Panc1 (cell line): ENCODE measurements at regions not wholly inside any gene's neighbourhood (a gene's known extent, or its start where the extent isn't known, plus 50 kb on each side); places are given as distances from the start of the nearest gene placed in this dataset.

Experiments used
- ATAC-seq: fragments of 200-7000 bp; cut with Tn5 transposase; 2 replicates; pipeline ENCODE4 v1.9.1; 2020; ENCODE audit warnings: mild to moderate bottlenecking, moderate library complexity
- BruUV-seq: library from RNA; stranded (reverse); fragments of 400-500 nt; replicated peaks from 2 replicates; lab custom pipeline; 2021; lab: Mats Ljungman, UMichigan
- CTCF ChIA-PET: fragments of 300-600 bp; sonication (Branson Sonifier 250); formaldehyde crosslinking; loops from one replicate; lab custom pipeline; 2022; ENCODE audit warnings: antibody characterized with exemption; lab: Charles Lee
- POLR2A ChIA-PET: fragments of 300-600 bp; sonication (Branson Sonifier 250); formaldehyde crosslinking; loops from one replicate; lab custom pipeline; 2022; ENCODE audit warnings: antibody characterized with exemption; lab: Charles Lee
- DNase-seq: peaks from one replicate; pipeline ENCODE4 v3.0.0-alpha.2; 2010; ENCODE audit warnings: low read depth, low spot score
- H3K27ac ChIP-seq: 2 replicates; pipeline ENCODE4 v1.5.1; 2011; ENCODE audit warnings: mild to moderate bottlenecking, low read length, inconsistent platforms
- H3K27me3 ChIP-seq: fragments of 200-500 bp; sonication (Bioruptor generic); 2 replicates; pipeline ENCODE4 v1.6.0; 2014; ENCODE audit warnings: low read length, inconsistent platforms; ENCODE audit not compliant: control insufficient read depth, insufficient read depth
- H3K36me3 ChIP-seq: fragments of 200-500 bp; sonication (Bioruptor generic); 2 replicates; pipeline ENCODE4 v1.5.1; 2014; ENCODE audit warnings: inconsistent platforms, mild to moderate bottlenecking, low read length, moderate library complexity; ENCODE audit not compliant: control insufficient read depth, insufficient read depth
- H3K4me1 ChIP-seq: 2 replicates; pipeline ENCODE4 v1.5.1; 2011; ENCODE audit warnings: inconsistent platforms, mild to moderate bottlenecking, low read length, moderate library complexity; ENCODE audit not compliant: control insufficient read depth, insufficient read depth
- H3K4me3 ChIP-seq, 2 experiments: 2 replicates each; pipeline ENCODE4 v1.5.1; 2011 to 2012; ENCODE audit warnings: low read depth in 2 of 2, low read length in 2 of 2, mild to moderate bottlenecking in 2 of 2, inconsistent platforms in 1 of 2, moderate library complexity in 1 of 2
- H3K9me3 ChIP-seq: fragments of 200-500 bp; sonication (Bioruptor generic); 2 replicates; pipeline ENCODE4 v1.5.1; 2014; ENCODE audit warnings: low read depth, mild to moderate bottlenecking, inconsistent platforms, low read length, moderate library complexity; ENCODE audit not compliant: control insufficient read depth, insufficient read depth
- CTCF ChIP-seq: fragments of 450-650 bp; IDR thresholded peaks from 2 replicates; pipeline ENCODE4 v1.5.1; 2017; ENCODE audit warnings: mild to moderate bottlenecking
- POLR2AphosphoS5 ChIP-seq: IDR thresholded peaks from 2 replicates; pipeline ENCODE4 v1.6.1; 2012; ENCODE audit warnings: mild to moderate bottlenecking, low read depth, low read length, moderate library complexity
- REST ChIP-seq, 2 experiments: IDR thresholded peaks; 2 replicates each; pipeline ENCODE4 v1.6.1; 2011 to 2012; ENCODE audit warnings: low read depth in 2 of 2, control low read depth in 1 of 2, low read length in 1 of 2, mild to moderate bottlenecking in 1 of 2, moderate library complexity in 1 of 2; ENCODE audit not compliant: insufficient read depth in 1 of 2
- SIN3A ChIP-seq: IDR thresholded peaks from 2 replicates; pipeline ENCODE4 v1.6.1; 2012; ENCODE audit warnings: low read depth, mild to moderate bottlenecking, low read length, moderate library complexity, borderline replicate concordance; ENCODE audit not compliant: insufficient read depth
- TCF7L2 ChIP-seq: IDR thresholded peaks from 2 replicates; pipeline ENCODE4 v1.6.1; 2011; ENCODE audit warnings: mild to moderate bottlenecking, low read depth, low read length, inconsistent platforms
- in situ Hi-C: cut with HindIII; loops from 2 replicates; pipeline ENCODE4 v1.10.0; 2016; ENCODE audit warnings: low sequenced_read_pairs, low pct_unique_long_range_greater_than_20kb
- intact Hi-C: fragments of 100-400 bp; cut with micrococcal nuclease; formaldehyde crosslinking; loops from one replicate; pipeline ENCODE4 v1.10.0; 2022; ENCODE audit not compliant: unreplicated experiment

- no TSS peak for BruUV-seq
- in situ Hi-C loops = no loop called here
- ChIA-PET POLR2A (no interaction called here), CTCF (no interaction called here)
- Histone ChIP-seq H3K36me3 (no peaks in the 10 kb centered on the region), H3K9me3 (no peaks in the 10 kb centered on the region), H3K27me3 (no peaks in the 10 kb centered on the region), H3K27ac (no peak overlapping the region), H3K4me3 (no peak overlapping the region), H3K4me1 (no peaks in the 10 kb centered on the region)
- ATAC-seq (no peak), DNase-seq (no peak)
- TF ChIP-seq POLR2AphosphoS5 (no peak), REST (IDR thresholded peaks at IDR 0.05; ENCODE audit: insufficient read depth in 1 of 2, low read depth in 2 of 2, low read length in 1 of 2) (no peak), CTCF (no peak), TCF7L2 (no peak), SIN3A (no peak)
- intact Hi-C loops = no loop called here
Observed at GRCh38 chr18:37869051-37869450, 303.5 kb upstream of the CELF4 start.

GRCh38 chr18:37864122-37864521 lies 298.5 kb upstream of the CELF4 start:
- no peak overlapping the region for H3K27ac ChIP-seq
- no peak for TF ChIP-seq SIN3A
- H3K4me3 ChIP-seq = no peak overlapping the region
- H3K27me3 ChIP-seq = no peaks in the 10 kb centered on the region
- no peak for ATAC-seq
- no TSS peak for BruUV-seq
- ChIA-PET POLR2A (no interaction called here), CTCF (no interaction called here)
- H3K4me1 ChIP-seq = no peaks in the 10 kb centered on the region
- H3K36me3 ChIP-seq = no peaks in the 10 kb centered on the region
- H3K9me3 ChIP-seq = no peaks in the 10 kb centered on the region
- in situ Hi-C loops = no loop called here
- intact Hi-C loops = no loop called here
- DNase-seq = no peak

GRCh38 chr18:37861981-37862380 lies 296.4 kb upstream of the CELF4 start:
- H3K4me1 ChIP-seq = no peaks in the 10 kb centered on the region
- intact Hi-C loops (no loop called here), in situ Hi-C loops (no loop called here)
- no TSS peak for BruUV-seq
- TF ChIP-seq POLR2AphosphoS5 = no peak
- TF ChIP-seq TCF7L2 = no peak
- no peak for TF ChIP-seq CTCF
- no peak for TF ChIP-seq REST (IDR thresholded peaks at IDR 0.05; ENCODE audit: insufficient read depth in 1 of 2, low read depth in 2 of 2, low read length in 1 of 2)
- no peak for TF ChIP-seq SIN3A
- no peaks in the 10 kb centered on the region for H3K36me3 ChIP-seq
- H3K9me3 ChIP-seq = no peaks in the 10 kb centered on the region
- CTCF ChIA-PET = no interaction called here
- H3K27me3 ChIP-seq = no peaks in the 10 kb centered on the region
- POLR2A ChIA-PET = no interaction called here
- H3K27ac ChIP-seq = no peak overlapping the region
- DNase-seq = no peak
- no peak for ATAC-seq
- no peak overlapping the region for H3K4me3 ChIP-seq
